Activated naive CD8-positive, alpha-beta T cell treated with anti-CD3 and anti-CD28 coated beads for 36 hours (primary cell): ENCODE measurements at regions not wholly inside any gene's neighbourhood (a gene's known extent, or its start where the extent isn't known, plus 50 kb on each side); places are given as distances from the start of the nearest gene placed in this dataset.
"Not testable (repeated sequence)": the region's sequence is repeated elsewhere in the genome, so short reads cannot be mapped to it uniquely, and the experiment has no call there.

ENCODE experiments used
- DNase-seq: peaks from one replicate; pipeline ENCODE4 v3.0.0; 2021
- H3K27ac Mint-ChIP-seq: one replicate; pipeline ENCODE4 v1.8.0; 2022; ENCODE audit warnings: mild to moderate bottlenecking, moderate library complexity, mixed read lengths
- H3K27me3 Mint-ChIP-seq: one replicate; pipeline ENCODE4 v1.8.0; 2022; ENCODE audit warnings: mild to moderate bottlenecking, mixed read lengths
- H3K36me3 Mint-ChIP-seq: one replicate; pipeline ENCODE4 v1.8.0; 2021; ENCODE audit warnings: mild to moderate bottlenecking, mixed read lengths
- H3K4me1 Mint-ChIP-seq: one replicate; pipeline ENCODE4 v1.8.0; 2021; ENCODE audit warnings: mixed read lengths
- H3K4me3 Mint-ChIP-seq: one replicate; pipeline ENCODE4 v1.8.0; 2022; ENCODE audit warnings: mild to moderate bottlenecking, moderate library complexity, mixed read lengths
- H3K9me3 Mint-ChIP-seq: one replicate; pipeline ENCODE4 v1.8.0; 2022; ENCODE audit warnings: mixed read lengths

GRCh38 chr15:69926006-69926405, 171.7 kb downstream of the TLE3 start:
- DNase-seq = no peak
- no peaks in the 10 kb centered on the region for H3K27me3 Mint-ChIP-seq
- peaks cover 4% of the 10 kb centered on the region for H3K36me3 Mint-ChIP-seq
- H3K4me3 Mint-ChIP-seq = no peak overlapping the region
- peaks cover 12% of the 10 kb centered on the region for H3K9me3 Mint-ChIP-seq
- no peaks in the 10 kb centered on the region for H3K4me1 Mint-ChIP-seq
- H3K27ac Mint-ChIP-seq = no peak overlapping the region

- DNase-seq = no peak
- Mint-ChIP-seq H3K9me3 (peaks cover 10% of the 10 kb centered on the region), H3K27ac (no peak overlapping the region)
Observed at GRCh38 chr15:69926721-69927120, 171.0 kb downstream of the TLE3 start.

GRCh38 chr15:69928890-69929289, 168.8 kb downstream of the TLE3 start:
- DNase-seq, H3K27ac Mint-ChIP-seq, H3K36me3 Mint-ChIP-seq, H3K27me3 Mint-ChIP-seq, H3K4me1 Mint-ChIP-seq, H3K4me3 Mint-ChIP-seq: not testable (repeated sequence)
- peaks cover 10% of the 10 kb centered on the region for H3K9me3 Mint-ChIP-seq

More at GRCh38 chr15:69926721-69927120, 171.0 kb downstream of the TLE3 start:
- H3K4me1 Mint-ChIP-seq = no peaks in the 10 kb centered on the region
- H3K4me3 Mint-ChIP-seq = no peak overlapping the region
- H3K36me3 Mint-ChIP-seq = peaks cover 4% of the 10 kb centered on the region
- H3K27me3 Mint-ChIP-seq = no peaks in the 10 kb centered on the region

- Mint-ChIP-seq H3K36me3 (no peaks in the 10 kb centered on the region), H3K27me3 (no peaks in the 10 kb centered on the region), H3K4me3 (no peak overlapping the region), H3K9me3 (no peaks in the 10 kb centered on the region), H3K4me1 (no peaks in the 10 kb centered on the region), H3K27ac (no peak overlapping the region)
- no peak for DNase-seq
Observed at GRCh38 chr15:69929905-69930630, 167.6 kb downstream of the TLE3 start.

- no peak for DNase-seq
- H3K9me3 Mint-ChIP-seq = peaks cover 6% of the 10 kb centered on the region
- H3K27ac Mint-ChIP-seq = no peak overlapping the region
Observed at GRCh38 chr15:69930754-69931153, 167.0 kb downstream of the TLE3 start.

GRCh38 chr15:69931156-69931555, 166.6 kb downstream of the TLE3 start:
- Mint-ChIP-seq H3K4me3 (no peak overlapping the region), H3K4me1 (no peaks in the 10 kb centered on the region), H3K9me3 (peaks cover 7% of the 10 kb centered on the region), H3K36me3 (no peaks in the 10 kb centered on the region), H3K27ac (no peak overlapping the region), H3K27me3 (peaks cover 4% of the 10 kb centered on the region)
- no peak for DNase-seq

More at GRCh38 chr15:69930754-69931153, 167.0 kb downstream of the TLE3 start:
- Mint-ChIP-seq H3K27me3 (peaks cover 4% of the 10 kb centered on the region), H3K4me1 (no peaks in the 10 kb centered on the region), H3K4me3 (no peak overlapping the region), H3K36me3 (no peaks in the 10 kb centered on the region)

- peaks cover 7% of the 10 kb centered on the region for H3K9me3 Mint-ChIP-seq
- H3K27me3 Mint-ChIP-seq = peaks cover 4% of the 10 kb centered on the region
- peaks cover 2% of the 10 kb centered on the region for H3K4me1 Mint-ChIP-seq
- H3K27ac Mint-ChIP-seq = no peak overlapping the region
- no peak for DNase-seq
- no peaks in the 10 kb centered on the region for H3K36me3 Mint-ChIP-seq
- no peak overlapping the region for H3K4me3 Mint-ChIP-seq
Observed at GRCh38 chr15:69934607-69935006, 163.1 kb downstream of the TLE3 start.

GRCh38 chr15:69939513-69940440, 157.9 kb downstream of the TLE3 start:
- H3K4me1 Mint-ChIP-seq = peaks cover 2% of the 10 kb centered on the region
- no peak overlapping the region for H3K4me3 Mint-ChIP-seq
- H3K27me3 Mint-ChIP-seq = peaks cover 4% of the 10 kb centered on the region
- H3K9me3 Mint-ChIP-seq = peaks cover 7% of the 10 kb centered on the region
- no peaks in the 10 kb centered on the region for H3K36me3 Mint-ChIP-seq
- no peak overlapping the region for H3K27ac Mint-ChIP-seq
- no peak for DNase-seq

- Mint-ChIP-seq H3K4me1 (peaks cover 2% of the 10 kb centered on the region), H3K36me3 (no peaks in the 10 kb centered on the region), H3K4me3 (no peak overlapping the region), H3K27me3 (no peaks in the 10 kb centered on the region), H3K27ac (no peak overlapping the region), H3K9me3 (peaks cover 2% of the 10 kb centered on the region)
- DNase-seq = no peak
Observed at GRCh38 chr15:69940441-69941300, 157.0 kb downstream of the TLE3 start.

GRCh38 chr15:69941301-69941605, 156.5 kb downstream of the TLE3 start:
- no peaks in the 10 kb centered on the region for H3K36me3 Mint-ChIP-seq
- no peak for DNase-seq
- H3K9me3 Mint-ChIP-seq = no peaks in the 10 kb centered on the region
- H3K4me3 Mint-ChIP-seq = no peak overlapping the region
- H3K27ac Mint-ChIP-seq = no peak overlapping the region
- peaks cover 2% of the 10 kb centered on the region for H3K4me1 Mint-ChIP-seq
- H3K27me3 Mint-ChIP-seq = no peaks in the 10 kb centered on the region

- no peak overlapping the region for H3K4me3 Mint-ChIP-seq
Observed at GRCh38 chr15:69941706-69942495, 155.8 kb downstream of the TLE3 start.

GRCh38 chr15:69943637-69944036, 154.1 kb downstream of the TLE3 start:
- no peaks in the 10 kb centered on the region for H3K36me3 Mint-ChIP-seq
- H3K4me3 Mint-ChIP-seq = no peak overlapping the region
- no peak for DNase-seq
- no peaks in the 10 kb centered on the region for H3K9me3 Mint-ChIP-seq
- H3K27ac Mint-ChIP-seq = no peak overlapping the region
- H3K27me3 Mint-ChIP-seq = no peaks in the 10 kb centered on the region
- H3K4me1 Mint-ChIP-seq = no peaks in the 10 kb centered on the region

More at GRCh38 chr15:69941706-69942495, 155.8 kb downstream of the TLE3 start:
- H3K9me3 Mint-ChIP-seq = no peaks in the 10 kb centered on the region
- H3K4me1 Mint-ChIP-seq = peaks cover 2% of the 10 kb centered on the region
- no peaks in the 10 kb centered on the region for H3K36me3 Mint-ChIP-seq
- H3K27ac Mint-ChIP-seq = no peak overlapping the region
- no peak for DNase-seq
- H3K27me3 Mint-ChIP-seq = no peaks in the 10 kb centered on the region

- H3K4me1 Mint-ChIP-seq = peaks cover 4% of the 10 kb centered on the region
- H3K36me3 Mint-ChIP-seq = no peaks in the 10 kb centered on the region
- H3K4me3 Mint-ChIP-seq = no peak overlapping the region
- no peak for DNase-seq
- no peaks in the 10 kb centered on the region for H3K27me3 Mint-ChIP-seq
- no peak overlapping the region for H3K27ac Mint-ChIP-seq
- H3K9me3 Mint-ChIP-seq = no peaks in the 10 kb centered on the region
Observed at GRCh38 chr15:69945729-69946128, 152.0 kb downstream of the TLE3 start.

GRCh38 chr15:69946870-69947269, 150.8 kb downstream of the TLE3 start:
- H3K27ac Mint-ChIP-seq = no peak overlapping the region
- H3K4me3 Mint-ChIP-seq = no peak overlapping the region
- H3K9me3 Mint-ChIP-seq = no peaks in the 10 kb centered on the region
- no peaks in the 10 kb centered on the region for H3K36me3 Mint-ChIP-seq
- no peak for DNase-seq
- H3K4me1 Mint-ChIP-seq = peaks cover 4% of the 10 kb centered on the region
- no peaks in the 10 kb centered on the region for H3K27me3 Mint-ChIP-seq
